Right ventricle myocardium inferior (tissue), 1 donor: ENCODE measurements at regions not wholly inside any gene's neighbourhood (a gene's known extent, or its start where the extent isn't known, plus 50 kb on each side); places are given as distances from the start of the nearest gene placed in this dataset.
A peak's percentile ranks its signal among the peaks of the same experiment; 100 is the strongest.
"Not testable (repeated sequence)": the region's sequence is repeated elsewhere in the genome, so short reads cannot be mapped to it uniquely, and the experiment has no call there.

Experiments
- ATAC-seq: fragments of 200-7000 bp; cut with Tn5 transposase; one replicate; pipeline ENCODE4 v1.9.1; 2020; ENCODE audit warnings: mild to moderate bottlenecking, moderate library complexity
- DNase-seq: peaks from one replicate; pipeline ENCODE4 v3.0.0; 2021; ENCODE audit errors: missing footprints
- intact Hi-C: fragments of 100-400 bp; cut with DNase I; formaldehyde crosslinking; loops from one replicate; pipeline ENCODE4 v1.11.0; 2022
- donor health status: DM: no; HTN: yes; CAD: no; lungs with severe emphysema.

DNA sequence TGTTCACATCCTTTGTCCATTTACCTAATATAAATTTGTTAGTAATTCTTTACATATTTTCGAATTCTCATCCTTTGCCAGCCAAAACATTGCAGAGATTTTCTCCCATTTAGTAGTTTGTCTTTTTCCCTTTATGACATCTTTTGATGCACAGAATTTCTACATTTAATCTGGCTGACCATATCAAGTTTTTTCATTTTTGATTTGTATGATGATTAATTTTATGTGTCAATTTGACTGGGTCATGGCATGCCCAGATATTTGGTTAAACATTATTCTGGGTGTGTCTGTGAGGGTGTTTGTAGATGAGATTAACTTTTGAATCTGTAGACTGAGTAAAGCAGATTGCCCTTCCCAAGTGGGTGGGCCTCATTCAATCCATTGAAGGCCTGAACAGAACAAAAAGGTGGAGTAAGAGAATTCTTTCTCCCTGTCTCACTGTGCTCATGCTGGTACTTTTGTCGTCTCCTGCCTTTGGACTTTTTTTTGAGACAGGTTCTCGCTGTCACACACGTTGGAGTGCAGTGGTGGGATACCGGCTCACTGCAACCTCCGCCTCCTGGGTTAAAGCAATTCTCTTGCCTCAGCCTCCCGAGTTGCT is 72.1 kb upstream of the EPB41L1 start:
- DNase-seq (no peak), ATAC-seq (no peak)
- intact Hi-C loops, result no loop called here

DNA sequence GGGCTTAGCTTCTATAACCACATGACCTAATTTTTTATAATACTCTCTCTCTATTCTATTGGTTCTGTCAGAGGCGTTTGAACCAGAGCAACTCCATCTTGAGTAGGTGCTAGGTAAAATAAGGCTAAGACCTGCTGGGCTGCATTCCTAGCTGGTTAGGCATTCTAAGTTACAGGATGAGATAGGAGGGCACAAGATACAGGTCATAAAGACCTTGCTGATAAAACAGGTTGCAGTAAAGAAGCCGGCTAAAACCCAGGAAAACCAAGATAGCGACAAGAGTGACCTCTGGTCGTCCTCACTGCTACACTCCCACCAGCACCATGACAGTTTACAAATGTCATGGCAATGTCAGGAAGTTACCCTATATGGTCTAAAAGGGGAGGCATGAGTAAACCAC is 71.3 kb upstream of the EPB41L1 start:
- intact Hi-C loops, ATAC-seq, DNase-seq: not testable (repeated sequence)

DNA sequence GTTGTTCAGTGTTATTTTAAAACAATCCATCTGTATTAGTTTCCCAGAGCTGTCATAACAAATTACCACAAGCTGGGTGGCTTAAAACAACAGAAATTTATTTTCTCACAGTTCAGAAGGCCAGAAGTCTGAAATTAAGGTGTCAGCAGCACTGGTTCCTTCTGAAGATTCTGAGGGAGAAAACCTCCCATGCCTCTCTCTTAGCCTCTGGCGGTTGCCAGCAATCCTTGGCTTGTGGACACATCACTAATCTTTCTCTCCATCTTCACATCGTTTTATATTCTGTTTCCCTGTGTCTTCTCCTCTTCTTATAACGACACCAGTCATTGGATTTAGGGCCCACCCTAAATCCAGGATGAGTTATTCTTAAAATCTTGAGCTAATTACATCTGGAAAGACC is 70.2 kb upstream of the EPB41L1 start:
- ATAC-seq (no peak), DNase-seq (no peak)
- intact Hi-C loops, result no loop called here

DNA sequence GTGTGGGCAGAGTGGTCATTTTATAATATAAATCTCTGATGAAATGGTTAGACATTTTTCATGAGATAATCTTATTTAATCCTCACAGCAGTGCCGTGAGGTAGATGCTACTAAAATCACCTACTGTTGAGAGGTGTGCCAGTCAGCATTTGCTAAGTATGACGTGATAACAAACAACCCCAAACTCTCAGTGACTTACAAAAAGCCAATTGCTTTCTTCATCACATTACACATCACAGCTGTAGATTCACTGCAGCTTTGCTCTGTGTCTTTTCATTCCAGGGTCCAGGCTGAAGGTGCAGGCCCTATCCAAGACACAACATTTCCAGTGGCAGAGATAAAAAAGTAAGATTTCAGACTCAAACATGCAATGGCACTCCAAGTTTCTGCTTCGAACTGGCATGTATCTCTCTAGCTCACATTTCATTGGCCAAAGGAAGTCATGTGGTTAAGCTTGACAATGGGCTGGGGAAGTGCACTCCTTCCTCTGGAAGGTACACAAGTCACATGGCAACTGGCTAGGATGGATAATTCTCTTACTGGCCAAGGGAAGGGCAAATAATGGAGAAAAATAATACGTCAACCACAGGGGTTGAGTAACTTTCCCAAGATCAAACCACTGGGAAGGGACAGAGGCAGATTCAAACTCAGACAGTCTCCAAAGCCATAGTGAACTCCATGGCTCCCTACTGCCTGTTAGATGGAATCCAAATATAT is 69.5 kb upstream of the EPB41L1 start:
- ATAC-seq, result no peak
- DNase-seq, result no peak
- intact Hi-C loops, result no loop called here

DNA sequence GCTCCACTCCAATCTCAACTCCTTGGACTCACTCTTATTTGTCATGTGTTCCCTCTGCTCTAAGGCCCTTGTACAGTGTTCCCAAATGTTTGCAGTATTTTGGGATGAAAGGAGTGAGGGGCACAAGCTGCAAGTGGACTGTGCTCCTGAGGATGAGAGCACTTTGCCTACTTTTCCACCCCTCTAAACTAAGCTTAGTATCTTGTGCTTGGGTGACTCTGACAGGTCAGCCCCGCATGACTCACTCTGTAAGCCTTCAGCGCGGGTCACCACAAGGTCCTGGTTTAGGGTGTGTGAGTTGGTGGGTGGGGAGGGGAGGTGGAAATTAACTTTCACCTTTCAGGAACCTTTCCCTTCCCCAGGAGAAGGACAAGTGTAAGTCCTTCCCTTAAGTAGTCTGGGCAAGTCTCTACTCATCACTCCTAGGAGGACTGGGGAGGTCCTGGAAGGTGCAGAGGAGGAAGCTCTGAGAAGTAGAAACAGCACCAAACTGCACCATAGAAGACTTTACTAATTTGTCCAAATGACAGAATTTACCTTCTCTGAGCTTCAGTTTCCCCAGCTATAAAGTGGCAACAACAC is 68.8 kb upstream of the EPB41L1 start:
- no peak for DNase-seq
- intact Hi-C loops, result no loop called here
- ATAC-seq, result no peak

DNA sequence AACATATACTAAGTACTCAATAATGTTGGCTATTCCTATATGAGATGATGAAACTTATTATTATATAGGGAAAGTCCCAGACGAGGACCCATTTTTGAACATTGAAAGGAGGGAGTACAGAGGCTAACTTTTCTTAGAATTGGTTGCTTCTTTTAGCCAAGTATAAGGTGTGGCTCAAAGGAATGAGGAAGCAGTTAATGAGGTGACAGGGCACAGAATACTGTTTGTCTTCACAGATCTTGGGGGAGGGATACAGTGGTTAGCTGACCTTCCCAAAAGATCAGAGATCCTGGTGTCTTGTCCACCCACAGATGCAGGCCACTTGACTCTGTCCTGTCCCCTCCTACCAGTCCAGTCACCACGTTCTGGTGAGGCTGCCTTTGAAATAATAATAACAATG is 67.8 kb upstream of the EPB41L1 start:
- no peak for ATAC-seq
- intact Hi-C loops, result no loop called here
- no peak for DNase-seq

DNA sequence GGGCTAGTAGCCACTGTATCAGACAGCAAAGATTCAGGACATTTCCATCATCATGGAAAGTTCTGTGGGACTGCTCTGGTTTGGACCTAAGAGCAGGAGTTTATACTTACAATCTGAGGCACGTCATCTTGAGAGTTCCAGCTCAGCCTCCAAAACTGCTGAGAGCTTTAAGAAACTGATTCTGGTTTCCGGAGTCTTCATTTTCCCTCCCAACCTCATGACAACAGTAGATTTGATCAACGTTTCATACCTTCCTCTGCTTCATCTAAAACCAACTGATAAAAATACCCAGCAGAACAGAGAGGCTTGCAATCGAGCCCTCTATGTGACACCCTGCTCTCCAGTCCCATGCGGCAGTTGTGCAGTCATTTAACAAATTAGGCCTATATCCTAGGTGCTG is 64.3 kb upstream of the EPB41L1 start:
- DNase-seq (no peak), ATAC-seq (no peak)
- intact Hi-C loops, result loop anchor here (5.0 kb wide), 1 partner anchor 38 kb away; no protein-coding TSS in a partner anchor

DNA sequence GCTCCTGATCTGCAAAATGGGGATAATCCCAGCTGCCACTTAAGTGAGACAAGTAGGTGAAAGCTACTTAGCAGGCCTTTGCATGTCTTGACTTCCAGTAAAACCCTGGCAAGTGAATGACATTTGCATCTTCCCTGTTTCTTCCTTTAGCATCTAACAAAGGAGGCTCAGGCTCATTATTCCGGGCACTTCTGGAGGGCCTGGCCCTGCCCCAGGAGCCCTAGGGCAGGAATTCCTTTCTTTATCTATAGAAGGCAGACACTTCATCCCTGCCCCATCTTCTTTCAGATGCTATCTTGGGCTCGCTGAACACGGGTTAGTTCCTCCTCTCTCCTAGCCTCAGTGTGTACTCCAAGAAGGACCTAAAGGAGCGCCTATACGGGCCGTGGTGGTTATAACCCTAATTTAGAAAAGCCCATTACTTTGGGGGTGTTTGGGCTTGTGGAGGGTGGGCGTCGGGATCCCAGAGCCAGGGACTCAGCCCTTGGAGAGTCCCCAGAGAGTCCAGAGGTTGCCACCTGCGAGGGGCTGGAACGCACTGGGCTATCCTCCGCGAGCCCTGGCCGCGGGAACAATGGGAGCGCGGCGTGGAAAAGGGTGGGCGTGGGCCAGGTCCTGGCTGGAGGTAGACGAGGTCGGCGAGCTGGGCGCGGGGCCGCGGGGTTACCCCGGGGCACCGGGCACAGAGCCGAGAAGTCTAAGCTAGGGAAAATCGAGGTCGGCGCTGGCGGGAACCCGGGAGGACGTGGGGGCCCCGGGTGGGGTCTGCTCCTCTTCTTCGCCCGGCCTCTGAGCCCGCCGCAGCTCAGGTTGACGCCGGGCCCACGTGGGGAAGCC is 62.8 kb upstream of the EPB41L1 start:
- ATAC-seq, result no peak
- no peak for DNase-seq
- intact Hi-C loops, result loop anchor here (5.0 kb wide), 1 partner anchor 39 kb away; no protein-coding TSS in a partner anchor

DNA sequence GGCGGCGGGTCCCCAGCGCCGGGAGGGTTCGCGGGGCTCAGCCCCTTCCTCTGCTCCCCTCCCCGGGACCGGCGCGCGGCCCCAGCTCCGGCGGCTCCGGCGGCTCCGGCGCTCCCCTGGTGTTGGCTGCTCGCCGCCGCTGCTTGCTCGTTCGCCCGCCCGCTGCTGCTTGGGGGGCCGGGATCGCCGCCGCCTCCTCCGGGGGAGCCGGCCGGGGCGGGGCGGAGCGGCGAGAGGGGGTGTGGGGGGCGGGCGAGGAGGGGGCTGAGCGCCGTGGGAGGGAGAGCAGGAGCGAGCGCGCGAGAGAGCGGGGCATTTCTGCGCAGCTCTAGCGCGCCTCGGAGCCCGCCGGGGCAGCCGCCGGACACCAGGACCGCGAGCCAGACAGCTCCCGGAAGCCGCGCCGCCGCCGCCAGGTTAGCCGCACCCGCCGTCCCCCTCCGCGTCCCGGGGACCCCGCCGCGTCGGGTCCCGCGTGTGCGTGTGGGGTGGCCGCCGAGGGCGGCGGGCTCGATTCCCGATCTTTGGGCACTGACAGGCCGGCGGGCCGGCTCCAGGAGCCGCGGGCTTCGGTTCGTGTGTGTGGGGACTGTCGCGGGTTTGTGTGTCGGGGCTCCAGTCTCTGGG is 62.0 kb upstream of the EPB41L1 start:
- DNase-seq (peak; percentile 72), ATAC-seq (peak; percentile 43)
- intact Hi-C loops, result loop anchor here (5.0 kb wide), 1 partner anchor 40 kb away; no protein-coding TSS in a partner anchor

DNA sequence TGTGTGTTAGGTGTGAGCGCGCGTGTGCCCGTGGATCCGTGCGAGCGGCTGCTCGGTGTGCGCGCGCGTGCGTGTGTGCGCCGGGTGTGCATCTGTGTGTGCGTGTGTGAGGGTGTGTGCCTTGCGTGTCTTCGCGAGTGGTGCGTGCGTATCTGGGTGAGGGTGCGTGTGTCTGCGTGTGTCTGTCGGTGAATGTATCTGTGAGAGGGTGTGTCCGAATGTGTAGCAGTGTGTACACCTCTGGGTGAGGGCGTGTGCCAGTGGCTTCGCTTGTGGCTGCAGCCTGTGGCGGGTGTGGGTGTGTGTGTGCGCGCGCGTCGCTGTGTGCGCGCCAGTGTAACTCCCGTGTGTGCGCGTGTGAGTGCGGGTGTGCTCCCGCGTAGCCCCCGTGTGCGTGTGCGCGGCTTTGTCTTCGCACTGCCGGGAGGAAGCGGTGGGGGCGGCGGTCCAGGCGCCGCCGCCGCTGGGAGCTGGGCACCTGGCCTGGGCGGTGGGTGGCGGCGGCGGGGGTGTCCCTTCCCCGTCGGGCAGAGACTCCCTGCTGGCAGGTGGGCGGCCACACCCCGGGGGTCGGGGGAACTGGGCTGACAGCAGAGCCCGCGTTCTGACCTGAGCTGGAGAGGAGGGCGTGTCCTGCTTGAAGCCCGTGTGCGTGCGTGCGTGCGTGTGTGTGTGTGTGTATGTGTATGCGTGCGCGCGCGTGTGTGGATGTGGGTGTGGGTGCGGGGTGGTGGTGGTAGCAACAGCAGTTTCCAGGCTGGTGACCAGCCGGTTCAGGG is 61.3 kb upstream of the EPB41L1 start:
- peak; percentile 41 for ATAC-seq
- intact Hi-C loops, result loop anchor here (5.0 kb wide), 1 partner anchor 41 kb away; no protein-coding TSS in a partner anchor
- DNase-seq, result peak; percentile 84

DNA sequence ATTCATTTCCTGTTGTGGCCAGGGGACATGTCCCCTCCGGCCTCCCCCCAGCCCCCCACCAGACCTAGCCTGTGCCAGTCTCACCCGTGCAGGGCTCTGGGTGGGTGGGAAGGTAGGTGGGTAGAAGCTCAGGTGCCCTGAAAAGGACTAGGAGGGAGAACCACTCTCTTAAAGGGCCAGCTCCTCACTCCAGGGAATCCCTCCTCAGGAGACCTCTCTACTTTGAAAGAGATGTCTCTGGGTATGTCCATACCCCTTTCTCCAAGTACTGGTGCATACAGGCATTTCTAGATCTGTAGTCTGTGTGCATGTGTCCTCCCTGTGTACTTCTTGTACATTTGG is 60.8 kb upstream of the EPB41L1 start:
- ATAC-seq (peak; percentile 5), DNase-seq (no peak)
- intact Hi-C loops, result loop anchor here (5.0 kb wide), 1 partner anchor 41 kb away; no protein-coding TSS in a partner anchor

DNA sequence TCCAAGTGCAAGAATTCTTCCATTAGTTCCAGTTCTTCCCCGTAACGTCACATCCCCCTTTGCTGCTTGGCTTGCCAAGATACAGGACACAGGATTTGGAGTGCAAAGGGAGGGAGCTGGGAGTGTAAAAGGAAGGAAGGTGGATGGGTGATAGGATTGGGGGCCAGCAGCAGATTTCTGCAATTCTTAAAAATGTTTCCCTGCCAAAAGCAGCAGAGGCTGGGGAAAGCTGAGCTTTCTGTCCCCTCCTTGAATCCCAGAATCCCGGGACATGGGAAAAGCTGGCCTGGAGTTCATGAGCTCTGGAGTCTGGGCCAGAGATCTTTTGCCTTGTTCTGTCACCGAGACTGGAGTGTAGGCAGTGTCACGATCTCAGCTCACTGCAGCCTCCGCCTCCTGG is 60.0 kb upstream of the EPB41L1 start:
- intact Hi-C loops, result loop anchor here (5.0 kb wide), 1 partner anchor 42 kb away; no protein-coding TSS in a partner anchor
- ATAC-seq, result peak; percentile 7
- DNase-seq, result no peak

DNA sequence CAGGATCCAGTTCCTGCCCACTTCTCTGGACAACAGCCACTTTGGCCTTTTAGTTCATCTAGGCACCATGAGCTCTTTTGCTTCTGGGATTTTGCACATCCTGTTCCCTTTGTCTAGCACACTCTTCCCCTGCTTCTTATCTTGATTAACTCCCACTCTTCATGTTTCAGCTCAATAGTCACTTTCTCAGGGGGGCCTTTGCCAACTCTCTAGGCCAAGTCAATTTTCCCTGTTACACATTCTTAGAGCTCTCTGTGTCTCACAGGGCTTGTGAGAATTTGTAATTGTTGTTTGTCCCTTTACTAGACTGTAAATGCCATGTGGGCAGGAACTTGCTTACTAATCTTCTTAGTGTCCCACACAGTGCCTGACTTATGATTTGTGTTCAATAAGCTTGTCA is 58.1 kb upstream of the EPB41L1 start:
- no peak for ATAC-seq
- intact Hi-C loops, result no loop called here

DNA sequence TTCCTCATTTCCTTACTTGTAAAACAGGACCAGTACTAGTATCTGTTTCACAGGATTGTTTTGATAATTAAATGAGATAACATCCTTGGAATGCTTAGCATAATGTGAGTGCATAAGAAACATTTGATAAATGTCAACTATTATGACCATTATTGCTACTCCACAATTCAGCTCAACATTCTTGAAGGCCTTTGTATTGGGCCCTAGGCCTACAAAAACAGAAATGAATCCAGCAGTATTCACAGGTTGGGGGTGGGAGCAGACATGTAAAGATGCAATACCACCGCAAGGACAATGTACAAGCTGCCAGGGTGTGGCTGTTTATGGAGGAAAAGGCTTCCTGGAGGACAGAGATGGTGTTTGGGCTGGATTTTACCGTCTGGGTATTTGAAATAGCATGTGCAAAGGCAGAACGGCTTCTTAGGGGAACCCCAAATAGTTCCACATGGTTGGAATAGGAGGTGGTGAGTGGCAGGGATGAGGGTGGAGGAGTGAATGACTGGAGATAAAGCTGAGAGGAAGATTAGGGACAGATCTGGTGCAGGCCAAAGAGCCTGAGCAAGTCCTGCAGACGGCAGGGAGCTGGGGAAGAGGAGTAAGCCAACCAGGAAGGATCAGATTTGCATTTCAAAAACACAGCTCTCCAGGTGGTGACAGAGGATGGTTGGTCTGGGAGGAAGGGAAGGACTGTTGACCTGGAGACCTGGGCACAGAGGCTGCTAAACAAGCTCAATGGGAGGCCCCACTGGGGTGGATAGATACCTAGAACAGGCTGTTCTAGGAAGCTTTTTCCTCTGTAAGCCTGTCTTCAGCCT is 57.0 kb upstream of the EPB41L1 start:
- ATAC-seq (no peak), DNase-seq (no peak)
- intact Hi-C loops, result no loop called here

More for the DNA sequence above, 58.1 kb upstream of the EPB41L1 start:
- DNase-seq, result no peak

DNA sequence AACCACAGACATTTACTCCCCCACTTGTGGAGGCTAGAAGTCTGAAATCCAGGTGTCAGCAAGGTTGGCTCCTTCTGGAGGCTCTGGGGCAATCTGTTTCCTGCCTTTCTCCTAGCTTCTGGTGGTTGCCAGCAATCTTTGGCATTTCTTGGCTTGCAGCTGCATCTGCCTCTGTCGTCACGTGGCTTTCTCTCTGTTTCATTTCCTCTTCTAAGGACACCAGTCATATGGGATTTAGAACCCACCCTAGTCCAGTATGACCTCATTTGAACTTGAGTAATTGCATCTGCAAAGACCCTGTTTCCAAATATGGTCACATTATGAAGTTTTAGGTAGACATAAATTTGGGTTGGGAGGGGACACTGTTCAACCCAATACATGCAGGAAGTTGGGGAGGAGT is 56.2 kb upstream of the EPB41L1 start:
- intact Hi-C loops, result no loop called here
- ATAC-seq, result peak; percentile 39
- no peak for DNase-seq

DNA sequence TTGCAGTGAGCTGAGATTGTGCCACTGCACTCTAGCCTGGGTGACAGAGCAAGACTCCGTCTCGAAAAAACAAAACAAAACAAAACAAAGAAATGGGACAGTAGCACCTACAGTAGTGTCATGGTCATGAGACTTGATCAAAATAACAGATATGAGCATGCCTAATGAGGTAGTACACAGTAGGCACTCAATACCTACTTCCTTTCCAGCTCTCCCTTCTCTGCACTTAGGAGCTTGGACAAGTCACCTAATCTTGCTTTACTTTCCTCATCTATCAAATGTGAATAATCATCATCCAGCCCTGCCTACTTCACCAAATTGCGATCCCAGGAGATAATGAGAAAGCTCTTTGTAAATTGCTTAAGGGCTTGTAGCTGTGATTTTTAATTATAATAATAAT is 55.4 kb upstream of the EPB41L1 start:
- ATAC-seq (no peak), DNase-seq (no peak)
- intact Hi-C loops, result no loop called here

DNA sequence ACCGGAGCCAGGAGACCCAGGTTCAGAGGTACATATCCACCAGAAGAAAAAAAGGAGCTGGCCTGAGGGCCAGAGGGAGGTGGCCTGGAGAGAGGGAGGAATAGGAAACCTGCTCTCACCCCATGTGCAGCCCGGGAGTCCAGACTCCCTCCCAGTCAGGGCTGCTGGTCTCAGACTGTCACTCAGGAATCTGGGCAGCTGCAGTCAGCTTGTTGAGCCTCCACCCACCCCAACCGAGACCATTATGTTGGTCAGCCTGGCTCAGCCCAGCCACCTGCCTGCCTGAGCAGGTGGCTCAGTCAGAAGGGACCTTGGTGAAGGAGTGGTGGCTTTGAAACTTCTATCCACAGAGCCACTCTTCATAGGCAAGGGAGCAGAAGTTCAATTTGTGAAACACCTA is 53.3 kb upstream of the EPB41L1 start:
- ATAC-seq (no peak), DNase-seq (no peak)
- intact Hi-C loops, result no loop called here
